Amygdala (tissue), 56 donors: ENCODE measurements at regions not wholly inside any gene's neighbourhood (a gene's known extent, or its start where the extent isn't known, plus 50 kb on each side); places are given as distances from the start of the nearest gene placed in this dataset.
A peak's percentile ranks its signal among the peaks of the same experiment; 100 is the strongest.
"Not testable (repeated sequence)": the region's sequence is repeated elsewhere in the genome, so short reads cannot be mapped to it uniquely, and the experiment has no call there.

Experiments
- DNase-seq, 56 donors: peaks; one replicate each; lab custom pipeline; 2025; lab: John Stamatoyannopoulos, UW

- no peak for DNase-seq
Measured at GRCh38 chr3:4139462-4140140, 163.6 kb upstream of the SETMAR start.

GRCh38 chr3:4140921-4141320 lies 162.2 kb upstream of the SETMAR start:
- no peak for DNase-seq

GRCh38 chr3:4147556-4148118 lies 155.5 kb upstream of the SETMAR start:
- DNase-seq: no peak

DNA sequence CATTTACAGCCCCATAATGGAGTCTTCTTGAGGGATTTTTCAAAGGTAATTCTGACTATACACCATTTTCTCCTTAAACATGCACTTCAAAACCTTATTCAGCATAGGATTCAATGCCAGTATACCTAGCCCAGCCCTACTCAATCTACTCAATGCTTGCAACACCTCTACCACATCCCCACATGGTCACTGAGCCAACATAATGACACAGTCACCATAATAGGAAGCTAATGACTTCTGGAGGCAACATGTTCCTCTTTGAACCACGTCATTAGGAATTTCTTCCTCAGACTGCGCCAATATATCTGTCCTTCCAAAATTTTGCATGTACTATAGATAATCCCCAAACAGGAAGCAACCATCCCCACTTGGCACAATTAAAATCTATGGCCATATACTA lies 153.9 kb upstream of the SETMAR start:
- DNase-seq: no peak

DNA sequence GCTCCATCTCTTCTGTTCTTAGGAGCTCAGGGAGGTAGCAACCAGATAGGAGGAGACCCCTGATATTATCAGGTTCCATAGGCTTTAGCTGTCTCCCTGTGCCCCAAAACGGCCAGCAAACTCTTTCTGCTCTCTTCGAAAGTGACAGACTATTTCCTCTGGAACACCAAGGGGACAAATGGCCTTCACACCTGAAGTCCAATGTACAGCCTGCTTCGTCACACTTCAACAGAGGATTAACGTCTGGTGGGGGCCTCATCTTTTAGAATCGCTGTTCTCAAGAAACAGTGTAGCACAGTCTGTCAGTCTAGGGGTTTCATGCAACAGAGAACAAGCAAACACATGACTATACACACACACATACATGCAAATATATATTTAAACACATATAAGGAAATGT lies 152.4 kb upstream of the SETMAR start:
- no peak for DNase-seq

DNA sequence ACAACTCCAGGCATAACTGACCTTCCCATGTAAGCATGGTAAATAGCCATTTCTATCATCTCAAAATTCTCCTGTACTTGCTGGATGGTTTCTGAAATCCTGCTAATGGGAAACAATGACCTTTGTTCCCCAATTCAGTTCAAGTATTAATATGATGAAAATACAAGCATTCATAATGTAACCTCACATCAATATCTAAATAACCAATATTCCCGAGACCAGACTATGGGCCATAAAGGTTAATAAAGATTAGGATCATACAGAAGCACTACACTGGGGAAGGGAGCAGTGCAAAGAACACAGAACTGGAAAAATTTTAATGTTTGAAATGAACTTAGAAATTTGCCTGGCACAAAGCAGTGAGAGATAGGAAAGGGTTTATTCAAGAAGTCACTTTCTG lies 151.3 kb upstream of the SETMAR start:
- no peak for DNase-seq

GRCh38 chr3:4153771-4154170 lies 149.4 kb upstream of the SETMAR start:
- DNase-seq: no peak

GRCh38 chr3:4158329-4158728 lies 144.8 kb upstream of the SETMAR start:
- DNase-seq: no peak

DNA sequence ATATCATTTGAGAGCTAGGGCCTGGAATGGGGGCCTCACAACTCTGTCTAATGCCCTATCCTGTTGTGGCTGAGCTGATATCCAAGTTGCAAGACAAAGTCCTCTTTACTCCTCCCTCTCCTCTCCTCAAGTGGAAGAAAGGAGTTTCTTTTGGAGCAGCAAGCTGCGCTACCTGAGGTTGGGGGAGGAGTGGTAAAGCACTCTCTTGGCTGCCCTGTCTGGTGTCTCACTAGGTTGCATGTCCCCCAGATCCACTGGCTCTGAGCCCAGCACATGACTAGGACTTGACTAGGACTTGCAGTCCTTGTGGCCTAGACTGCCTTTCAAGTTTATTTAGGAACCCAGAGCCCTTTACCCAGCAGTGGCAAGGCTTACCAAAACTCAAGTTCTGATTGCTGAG lies 141.1 kb upstream of the SETMAR start:
- DNase-seq: no peak

- DNase-seq: no peak
Measured at GRCh38 chr3:4163011-4163410, 140.2 kb upstream of the SETMAR start.

DNA sequence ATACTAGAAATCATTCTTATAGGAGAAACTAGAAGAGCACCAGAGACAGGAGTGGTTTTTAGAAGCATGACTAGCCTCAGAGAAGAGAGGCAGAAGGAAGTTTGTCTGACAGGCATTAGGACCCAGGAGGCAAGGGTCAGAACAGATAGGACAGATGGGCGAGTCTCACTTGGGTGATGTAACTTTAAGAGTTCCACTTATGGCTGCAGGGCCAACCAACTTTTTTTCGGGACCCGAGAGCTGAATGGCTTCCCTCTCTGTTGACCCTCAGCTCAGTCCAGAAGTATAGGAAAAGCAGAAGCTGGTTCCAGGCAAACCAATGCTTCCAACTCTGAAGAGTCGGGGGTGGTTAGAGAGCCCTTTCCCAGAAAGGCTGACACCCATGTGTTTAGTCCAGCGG lies 136.6 kb upstream of the SETMAR start:
- no peak for DNase-seq

DNA sequence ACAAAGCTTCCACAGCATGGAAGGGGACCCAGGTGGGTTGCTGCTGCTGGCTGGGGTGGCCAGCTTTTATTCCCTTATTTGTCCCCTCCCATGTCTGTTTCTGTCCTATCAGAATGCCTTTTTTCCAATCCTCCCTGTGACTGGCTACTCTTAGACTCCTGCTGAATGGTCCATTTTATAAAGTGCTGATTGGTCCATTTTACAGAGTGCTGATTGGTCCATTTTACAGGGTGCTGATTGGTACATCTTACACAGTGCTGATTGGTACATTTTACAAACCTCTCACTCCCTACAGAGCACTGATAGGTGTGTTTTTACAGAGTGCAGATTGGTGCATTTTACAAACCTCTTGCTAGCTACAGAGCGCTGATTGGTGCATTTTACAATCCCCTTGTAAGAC lies 135.9 kb upstream of the SETMAR start:
- DNase-seq: not testable (repeated sequence)

DNA sequence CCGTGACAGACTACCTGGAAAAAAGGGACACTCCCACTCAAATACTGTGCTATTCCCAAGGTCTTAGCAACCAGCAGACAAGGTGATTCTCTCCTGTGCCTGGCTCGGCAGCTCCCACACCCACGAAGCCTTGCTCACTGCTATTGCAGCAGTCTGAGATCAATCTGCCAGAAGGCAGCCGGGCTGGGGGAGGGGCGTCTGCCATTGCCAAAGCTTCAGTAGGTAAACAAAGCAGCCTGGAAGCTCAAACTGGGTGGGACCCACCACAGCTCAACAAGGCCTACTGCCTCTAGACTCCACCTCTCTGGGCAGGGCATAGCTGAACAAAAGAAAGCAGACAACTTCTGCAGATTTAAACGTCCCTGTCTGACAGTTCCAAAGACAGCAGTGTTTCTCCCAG lies 128.4 kb upstream of the SETMAR start:
- DNase-seq: peak in 1 of 56 donors; percentile 3

- no peak for DNase-seq
Measured at GRCh38 chr3:4191971-4192370, 111.2 kb upstream of the SETMAR start.

GRCh38 chr3:4195006-4195405 lies 108.2 kb upstream of the SETMAR start:
- no peak for DNase-seq

DNA sequence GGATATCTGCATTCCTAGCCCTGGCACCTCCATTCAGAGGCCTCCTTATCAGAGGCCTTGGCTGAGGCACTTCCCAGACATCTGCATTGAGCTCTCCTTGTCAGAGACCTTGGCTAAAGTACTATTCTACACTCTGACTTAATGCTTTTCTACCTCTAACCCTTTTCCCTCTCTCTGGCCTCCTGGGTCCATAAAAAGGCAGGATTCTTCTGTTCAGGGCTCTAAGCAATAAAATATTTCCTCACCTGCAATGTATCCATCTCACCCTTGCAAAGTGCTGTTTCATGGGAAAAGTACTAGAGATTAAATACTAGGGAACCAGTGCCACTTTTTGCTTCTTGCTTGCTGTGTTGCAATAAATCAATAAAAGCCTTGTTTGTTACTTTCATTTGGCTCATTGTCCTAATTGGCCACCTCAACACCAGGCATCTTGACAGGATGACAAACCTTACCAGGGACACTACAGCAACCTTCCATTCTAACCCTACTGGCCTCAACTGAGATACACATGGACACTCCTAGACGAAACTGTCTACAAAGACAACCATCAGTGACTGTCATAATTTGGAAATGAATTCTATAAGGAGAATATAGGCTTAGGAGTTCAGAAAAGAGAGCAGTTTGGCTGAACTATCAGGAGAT lies 106.5 kb upstream of the SETMAR start:
- DNase-seq: no peak

DNA sequence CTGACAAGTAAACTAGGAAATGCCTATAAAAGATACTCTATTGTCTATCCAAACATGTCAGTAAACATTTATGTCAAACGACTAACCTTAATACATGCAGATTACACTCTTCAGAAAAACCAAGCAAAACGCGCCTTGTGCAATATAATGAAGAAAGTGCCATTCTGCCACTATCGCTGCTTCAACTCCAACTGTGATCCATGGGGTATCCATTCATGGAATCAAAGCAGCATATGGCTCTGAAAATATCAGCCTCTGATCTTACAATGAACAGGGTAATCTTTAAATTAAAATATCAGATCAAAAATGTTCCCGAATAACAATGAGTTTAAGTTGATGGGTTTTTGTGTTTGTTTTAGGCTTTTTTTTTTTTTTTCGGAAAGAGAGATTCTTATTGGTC lies 105.5 kb upstream of the SETMAR start:
- no peak for DNase-seq

- DNase-seq: no peak
Measured at GRCh38 chr3:4198491-4198890, 104.7 kb upstream of the SETMAR start.

GRCh38 chr3:4204776-4205175 lies 98.4 kb upstream of the SETMAR start:
- not testable (repeated sequence) for DNase-seq

DNA sequence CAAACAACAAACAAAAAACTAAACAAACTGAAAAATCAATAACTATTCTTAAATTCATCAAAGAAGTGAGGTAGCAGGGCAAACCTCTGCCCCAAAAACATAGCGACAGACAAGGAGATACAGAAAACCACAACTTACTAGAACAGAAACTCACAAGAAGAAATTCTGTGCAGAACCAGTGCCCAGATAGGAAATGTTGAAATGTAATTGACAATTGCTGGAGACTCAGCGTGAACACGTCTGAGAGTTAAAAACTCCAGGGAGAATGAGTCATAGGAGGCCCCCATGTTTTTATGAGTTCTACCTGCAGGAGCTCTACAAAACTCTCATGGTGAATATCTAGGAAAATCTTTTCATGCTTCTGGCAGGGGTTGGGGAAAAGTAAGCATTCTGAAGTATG lies 95.5 kb upstream of the SETMAR start:
- DNase-seq: no peak

DNA sequence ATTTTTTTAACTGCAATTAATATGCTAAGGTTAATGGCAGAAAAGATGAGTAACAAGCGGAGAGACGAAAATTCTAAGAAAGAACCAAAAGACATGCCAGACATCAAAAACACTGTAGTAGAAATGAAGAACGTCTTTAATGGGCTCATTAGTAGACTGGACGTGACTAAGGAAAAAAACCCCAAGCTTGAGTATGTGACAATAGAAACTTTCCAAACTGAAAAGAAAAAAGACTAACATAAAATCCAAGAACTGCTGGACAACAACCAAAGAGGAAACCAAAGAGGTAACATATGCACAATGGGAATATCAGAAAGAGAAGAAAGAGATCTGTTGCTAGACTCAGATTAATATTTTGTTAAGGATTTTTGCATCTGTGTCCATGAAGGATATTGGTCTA lies 94.6 kb upstream of the SETMAR start:
- no peak for DNase-seq

DNA sequence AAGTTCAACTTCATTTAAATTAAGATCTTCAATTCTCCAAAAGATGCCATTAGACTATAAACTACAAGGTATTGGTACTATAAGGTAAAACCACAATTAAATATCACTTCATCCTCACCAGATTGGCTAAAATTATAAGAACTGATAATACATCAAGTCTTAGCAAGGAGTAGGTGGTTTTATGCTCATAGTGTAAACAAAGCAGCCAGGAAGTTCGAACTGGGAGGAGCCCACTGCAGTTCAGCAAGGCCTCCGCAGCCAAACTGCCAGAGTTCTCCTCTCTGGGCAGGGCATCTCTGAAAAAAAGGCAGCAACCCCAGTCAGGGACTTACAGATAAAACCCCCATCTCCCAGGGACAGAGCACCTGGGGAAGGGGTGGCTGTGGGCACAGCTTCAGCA lies 91.6 kb upstream of the SETMAR start:
- DNase-seq: no peak
